HepG2 (cell line): ENCODE measurements at regions not wholly inside any gene's neighbourhood (a gene's known extent, or its start where the extent isn't known, plus 50 kb on each side); places are given as distances from the start of the nearest gene placed in this dataset.

Experiments
- ATAC-seq: fragments of 200-7000 bp; cut with Tn5 transposase; 3 replicates; pipeline ENCODE4 v1.9.1; 2020; ENCODE audit warnings: mild to moderate bottlenecking, moderate library complexity
- BruUV-seq: library from RNA; stranded (reverse); fragments of 400-500 nt; replicated peaks from 2 replicates; lab custom pipeline; 2021; lab: Mats Ljungman, UMichigan
- CTCF ChIA-PET: fragments of 300-600 bp; formaldehyde crosslinking; extraction: SDS; loops from one replicate; lab custom pipeline; 2021; ENCODE audit warnings: low total read pairs, inconsistent platforms, low intra/inter-chr PET ratio; lab: Yijun Ruan, JAX
- POLR2A ChIA-PET: fragments of 350-600 bp; sonication (Branson Sonifier 250); formaldehyde crosslinking; loops from one replicate; lab custom pipeline; 2020; ENCODE audit warnings: antibody characterized with exemption, inconsistent platforms; lab: Yijun Ruan, JAX
- DNase-seq: peaks from one replicate; pipeline ENCODE4 v3.0.0-alpha.2; 2015; ENCODE audit warnings: low spot score
- FAIRE-seq: peaks from 3 replicates; lab custom pipeline; 2011; peaks lifted over from hg19 to GRCh38; lab: Jason Lieb, UNC
- H2AFZ ChIP-seq: one replicate; pipeline ENCODE4 v1.6.1; 2011; ENCODE audit warnings: low read length, inconsistent platforms
- H3K27ac ChIP-seq: fragments of 300-600 bp; 3 replicates; pipeline ENCODE4 v1.8.0; 2011; ENCODE audit warnings: mixed run types, mild to moderate bottlenecking, mixed read lengths, low read length, inconsistent platforms; ENCODE audit not compliant: insufficient read depth; ENCODE audit errors: extremely low read length
- H3K27me3 ChIP-seq, 2 experiments: fragments of 200-600 bp in 1 of 2; 2 replicates in 1 of 2; 3 replicates in 1 of 2; pipeline versions ENCODE4 v1.6.0 to v1.8.0; 2011; ENCODE audit warnings: low read length in 2 of 2, mild to moderate bottlenecking in 2 of 2, moderate library complexity in 2 of 2, inconsistent platforms in 1 of 2; ENCODE audit not compliant: insufficient read depth in 2 of 2, control insufficient read depth in 1 of 2
- H3K36me3 ChIP-seq, 2 experiments: fragments of 200-600 bp in 1 of 2; replicated peaks in 1 of 2; 2 replicates in 1 of 2; 3 replicates in 1 of 2; pipeline versions ENCODE4 v1.5.1 to v1.8.0; 2011; ENCODE audit warnings: low read length in 2 of 2, inconsistent platforms in 1 of 2; ENCODE audit not compliant: insufficient read depth in 2 of 2, control insufficient read depth in 1 of 2
- H3K4me1 ChIP-seq: 2 replicates; pipeline ENCODE4 v1.5.1; 2012; ENCODE audit warnings: low read length, inconsistent platforms; ENCODE audit not compliant: insufficient read depth
- H3K4me2 ChIP-seq: 2 replicates; pipeline ENCODE4 v1.6.0; 2011; ENCODE audit warnings: low read depth, low read length, inconsistent platforms
- H3K4me3 ChIP-seq, 3 experiments: fragments of 200-600 bp in 1 of 3; sonication (generic), shearing (Covaris generic) in 1 of 3; replicated peaks in 1 of 3; 2 replicates each; pipeline ENCODE4 v1.5.1; 2011 to 2016; ENCODE audit warnings: low read length in 3 of 3, inconsistent platforms in 2 of 3, low read depth in 2 of 3, mild to moderate bottlenecking in 2 of 3, control low read depth in 1 of 3, mixed read lengths in 1 of 3; ENCODE audit not compliant: insufficient read depth in 1 of 3
- H3K79me2 ChIP-seq: one replicate; pipeline ENCODE4 v1.6.1; 2011; ENCODE audit warnings: low read length, inconsistent platforms; ENCODE audit not compliant: insufficient read depth
- H3K9ac ChIP-seq: 2 replicates; pipeline ENCODE4 v1.6.0; 2011; ENCODE audit warnings: mild to moderate bottlenecking, low read depth, low read length, inconsistent platforms; ENCODE audit not compliant: insufficient read depth
- H3K9me3 ChIP-seq: 2 replicates; pipeline ENCODE4 v1.5.1; 2012; ENCODE audit warnings: mild to moderate bottlenecking, low read length
- H4K20me1 ChIP-seq: 2 replicates; pipeline ENCODE4 v1.6.0; 2011; ENCODE audit warnings: inconsistent platforms, mild to moderate bottlenecking, low read length, moderate library complexity; ENCODE audit not compliant: insufficient read depth
- CBX5 ChIP-seq: sonication (generic); formaldehyde crosslinking; IDR thresholded peaks from 2 replicates; pipeline ENCODE4 v1.4.0; 2020; ENCODE audit warnings: missing genetic modification reagents, borderline replicate concordance
- DR1 ChIP-seq: sonication (generic); formaldehyde crosslinking; IDR thresholded peaks from 2 replicates; pipeline ENCODE4 v1.8.0; 2021; ENCODE audit warnings: mild to moderate bottlenecking, missing genetic modification reagents, inconsistent platforms
- FOXK2 ChIP-seq: fragments of 450-650 bp; IDR thresholded peaks from 2 replicates; pipeline ENCODE4 v1.6.1; 2016
- HINFP ChIP-seq: sonication (generic); formaldehyde crosslinking; IDR thresholded peaks from 2 replicates; pipeline ENCODE4 v1.4.0; 2020; ENCODE audit warnings: low read depth, mild to moderate bottlenecking, missing genetic modification reagents
- PLRG1 ChIP-seq: fragments of 450-650 bp; conservative IDR thresholded peaks from 2 replicates; pipeline ENCODE4 v1.6.1; 2016
- RFX1 ChIP-seq: fragments of 450-650 bp; IDR thresholded peaks from 2 replicates; pipeline ENCODE4 v1.6.1; 2017
- SCMH1 ChIP-seq: sonication (generic); formaldehyde crosslinking; IDR thresholded peaks from 2 replicates; pipeline ENCODE4 v1.9.0; 2021; ENCODE audit warnings: missing genetic modification reagents, mild to moderate bottlenecking, borderline replicate concordance
- TSC22D2 ChIP-seq: sonication (generic); formaldehyde crosslinking; IDR thresholded peaks from 2 replicates; pipeline ENCODE4 v1.5.1; 2020; ENCODE audit warnings: missing genetic modification reagents, mild to moderate bottlenecking, borderline replicate concordance
- UBTF ChIP-seq: sonication (generic); formaldehyde crosslinking; IDR thresholded peaks from 2 replicates; pipeline ENCODE4 v1.4.0; 2020; ENCODE audit warnings: mild to moderate bottlenecking, missing genetic modification reagents
- ZBTB44 ChIP-seq: sonication (generic); formaldehyde crosslinking; IDR thresholded peaks from 2 replicates; pipeline ENCODE4 v1.4.0; 2020; ENCODE audit warnings: missing genetic modification reagents
- ZNF225 ChIP-seq: sonication (generic); formaldehyde crosslinking; IDR thresholded peaks from 2 replicates; pipeline ENCODE4 v1.4.0; 2020; ENCODE audit warnings: mild to moderate bottlenecking, missing genetic modification reagents
- ZNF282 ChIP-seq: fragments of 450-650 bp; IDR thresholded peaks from 2 replicates; pipeline ENCODE4 v1.6.1; 2018; ENCODE audit not compliant: partially characterized antibody
- ZNF652 ChIP-seq: IDR thresholded peaks from 2 replicates; pipeline ENCODE4 v1.6.1; 2016; ENCODE audit warnings: low read depth, borderline replicate concordance
- ZZZ3 ChIP-seq: sonication (generic); formaldehyde crosslinking; IDR thresholded peaks from 2 replicates; pipeline ENCODE4 v1.4.0; 2020; ENCODE audit warnings: missing genetic modification reagents, mild to moderate bottlenecking, borderline replicate concordance
- WGBS: methylation state at CpG from one replicate; pipeline ENCODE4 v1.1.6; 2017; ENCODE audit warnings: low lambda C conversion rate; 5-methylcytosine and 5-hydroxymethylcytosine counted together
- in situ Hi-C: cut with HindIII; loops from 2 replicates; pipeline ENCODE4 v1.10.0; 2017; ENCODE audit warnings: low pct_unique_long_range_greater_than_20kb; ENCODE audit not compliant: extremely low pct_ligation_motif_present
- intact Hi-C: fragments of 100-400 bp; cut with micrococcal nuclease; formaldehyde crosslinking; loops from one replicate; pipeline ENCODE4 v1.10.0; 2022; ENCODE audit not compliant: unreplicated experiment
- TF ChIP-seq, protein P1 (sequence below): sonication (generic); formaldehyde crosslinking; IDR thresholded peaks from 2 replicates; pipeline ENCODE4 v1.4.0; 2020; ENCODE audit warnings: missing genetic modification reagents, mild to moderate bottlenecking, borderline replicate concordance

DNA sequence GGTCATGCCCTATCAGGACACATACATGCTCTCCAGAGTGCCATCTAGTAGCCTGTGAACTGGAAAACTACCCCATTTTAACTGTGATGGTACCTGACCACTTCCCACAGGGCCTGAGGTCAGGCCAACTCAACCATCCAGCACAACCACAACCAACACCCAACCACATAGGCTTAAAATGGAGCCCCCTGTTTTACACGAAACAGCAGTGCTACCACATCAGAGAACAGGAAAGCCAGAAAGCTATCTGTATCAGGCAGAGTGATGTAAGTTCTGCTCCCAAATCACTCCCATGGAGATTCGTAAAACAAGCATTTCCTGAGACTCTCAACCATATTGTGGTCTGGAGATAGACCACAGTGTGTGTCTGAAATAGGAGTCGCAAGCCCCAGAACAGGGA lies 1017.3 kb upstream of the EPHA6 start:
- H3K36me3 ChIP-seq: no peaks in the 10 kb centered on the region
- H3K4me2 ChIP-seq: no peak overlapping the region
- H3K4me1 ChIP-seq: no peaks in the 10 kb centered on the region
- BruUV-seq: no TSS peak
- DNase-seq (no peak), ATAC-seq (no peak), FAIRE-seq (no peak)
- H3K9me3 ChIP-seq: no peaks in the 10 kb centered on the region
- ChIA-PET POLR2A (no interaction called here), CTCF (no interaction called here)
- no peaks in the 10 kb centered on the region for H3K79me2 ChIP-seq
- H3K27me3 ChIP-seq: no peaks in the 10 kb centered on the region; a peak in 1 of 5 replicates
- intact Hi-C loops (no loop called here), in situ Hi-C loops (no loop called here)
- no peak overlapping the region for H3K27ac ChIP-seq
- no peak overlapping the region for H2AFZ ChIP-seq
- H4K20me1 ChIP-seq: no peaks in the 10 kb centered on the region
- H3K4me3 ChIP-seq: no peak overlapping the region
- TF ChIP-seq DR1 (CRISPR knock-in tag) (no peak), HINFP (CRISPR knock-in tag) (no peak), PLRG1 (no peak), ZNF652 (no peak), ZNF225 (CRISPR knock-in tag) (no peak), FOXK2 (no peak), ZBTB44 (CRISPR knock-in tag) (no peak), ZNF282 (no peak), ZZZ3 (no peak), RFX1 (no peak), TSC22D2 (CRISPR knock-in tag) (no peak), UBTF (CRISPR knock-in tag) (no peak), SCMH1 (no peak), CBX5 (CRISPR knock-in tag) (no peak)
- TF ChIP-seq, protein P1, sequence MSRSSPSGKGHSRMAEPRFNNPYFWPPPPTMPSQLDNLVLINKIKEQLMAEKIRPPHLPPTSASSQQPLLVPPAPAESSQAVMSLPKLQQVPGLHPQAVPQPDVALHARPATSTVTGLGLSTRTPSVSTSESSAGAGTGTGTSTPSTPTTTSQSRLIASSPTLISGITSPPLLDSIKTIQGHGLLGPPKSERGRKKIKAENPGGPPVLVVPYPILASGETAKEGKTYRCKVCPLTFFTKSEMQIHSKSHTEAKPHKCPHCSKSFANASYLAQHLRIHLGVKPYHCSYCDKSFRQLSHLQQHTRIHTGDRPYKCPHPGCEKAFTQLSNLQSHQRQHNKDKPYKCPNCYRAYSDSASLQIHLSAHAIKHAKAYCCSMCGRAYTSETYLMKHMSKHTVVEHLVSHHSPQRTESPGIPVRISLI (CRISPR knock-in tag): no peak
- WGBS: 50% methylated on average over 1 of the region's 3 CpGs
- no peak overlapping the region for H3K9ac ChIP-seq
